GM21737 (cell line): ENCODE measurements at regions not wholly inside any gene's neighbourhood (a gene's known extent, or its start where the extent isn't known, plus 50 kb on each side); places are given as distances from the start of the nearest gene placed in this dataset.

Source experiments
- ATAC-seq: cut with Tn5 transposase; IDR thresholded peaks from one replicate; pipeline ENCODE4 v1.9.1; 2021; ENCODE audit warnings: mild to moderate bottlenecking, moderate library complexity; ENCODE audit not compliant: unreplicated experiment

DNA sequence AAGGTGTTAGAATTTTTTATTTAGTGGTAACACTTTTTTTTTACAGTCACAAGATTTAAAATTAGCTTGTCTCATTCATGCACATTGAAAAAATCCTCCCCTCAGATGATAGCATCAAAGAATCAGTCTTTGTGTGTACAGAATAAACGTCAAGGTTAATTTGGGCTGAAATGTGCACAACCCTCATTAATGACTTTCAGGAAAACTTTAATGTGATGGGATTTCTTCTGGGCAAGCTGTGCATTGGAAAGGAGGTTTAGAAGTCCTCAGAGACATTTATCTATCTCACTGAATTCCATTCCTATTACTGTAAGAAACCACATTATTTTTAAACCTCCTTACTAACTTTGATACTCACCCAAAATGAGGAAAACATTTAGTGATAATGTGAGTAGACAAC lies 88.2 kb upstream of the TECRL start:
- no peak for ATAC-seq

DNA sequence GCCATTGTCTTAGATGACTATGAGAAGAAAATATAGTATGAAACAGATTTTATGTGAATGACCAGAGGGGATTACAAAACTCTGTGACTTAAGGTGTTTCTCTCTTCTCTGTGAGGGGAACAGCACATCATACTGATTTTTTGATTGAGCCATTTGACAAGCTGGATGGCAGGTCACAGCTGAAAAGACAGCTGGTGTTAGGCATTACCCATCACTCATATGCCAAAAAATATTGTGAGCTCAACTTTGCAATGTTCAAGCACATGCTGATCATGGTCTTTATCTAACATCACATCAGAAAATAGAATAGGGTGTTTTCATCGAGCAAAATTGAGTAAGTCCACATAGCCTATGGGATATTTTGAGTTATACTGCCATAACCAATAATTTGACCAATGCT lies 86.7 kb upstream of the TECRL start:
- ATAC-seq: no peak

DNA sequence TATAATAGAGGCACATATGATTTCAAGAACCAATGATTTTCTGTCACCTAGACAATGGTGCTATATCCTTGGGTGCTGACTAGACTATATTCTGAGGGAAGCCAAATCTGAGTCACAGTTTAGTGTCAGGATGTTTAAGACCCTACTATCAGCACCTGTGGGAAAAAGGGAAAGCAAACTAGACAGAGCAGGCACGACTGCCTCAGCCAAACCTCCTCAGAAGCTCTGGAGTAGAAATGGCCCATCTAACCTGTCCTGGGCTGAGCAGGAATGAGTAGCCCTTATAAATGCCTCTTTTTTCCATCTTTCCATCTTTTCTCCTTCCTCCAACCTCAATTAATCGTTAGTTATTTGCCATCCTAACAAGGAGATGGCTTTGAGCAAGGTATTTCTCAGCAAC lies 80.4 kb upstream of the TECRL start:
- no peak for ATAC-seq

DNA sequence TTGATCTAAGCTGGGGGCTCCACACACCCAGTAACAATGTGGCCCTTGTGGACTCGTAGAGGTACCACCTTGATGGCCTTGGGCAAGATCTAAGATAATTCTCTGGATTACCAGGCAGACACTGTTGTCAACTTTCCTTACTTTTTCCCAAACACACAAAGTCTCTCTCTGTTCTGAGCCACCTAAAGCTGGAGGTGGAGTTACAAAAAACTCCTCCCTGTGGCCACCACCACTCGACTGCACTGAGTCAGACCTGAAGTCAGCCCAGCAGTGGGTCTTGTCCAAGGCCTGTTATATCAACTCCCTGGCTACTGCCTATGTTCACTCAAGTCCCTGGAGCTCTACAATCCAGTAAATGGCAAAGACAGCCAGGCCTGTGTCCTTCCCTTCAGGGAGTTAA lies 70.1 kb upstream of the TECRL start:
- ATAC-seq: no peak

DNA sequence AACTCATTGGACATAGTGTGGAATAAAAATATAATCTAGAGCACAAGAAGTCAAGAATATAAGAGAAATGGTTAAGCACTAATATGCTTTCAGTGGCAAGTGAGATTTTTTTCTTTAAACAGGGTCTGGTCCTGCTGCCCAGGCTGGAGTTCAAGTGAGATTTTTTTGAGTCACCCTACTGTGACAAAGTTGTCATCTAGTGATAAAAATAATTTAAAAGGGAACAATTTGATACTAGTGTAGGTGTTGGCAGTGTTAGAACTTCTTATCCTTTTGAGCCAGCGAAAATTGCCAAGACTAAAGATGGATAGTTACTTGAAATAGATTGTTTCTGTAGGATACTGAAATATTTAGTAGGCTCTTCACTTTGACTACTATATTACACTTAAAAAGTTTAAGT lies 67.9 kb upstream of the TECRL start:
- ATAC-seq: no peak

DNA sequence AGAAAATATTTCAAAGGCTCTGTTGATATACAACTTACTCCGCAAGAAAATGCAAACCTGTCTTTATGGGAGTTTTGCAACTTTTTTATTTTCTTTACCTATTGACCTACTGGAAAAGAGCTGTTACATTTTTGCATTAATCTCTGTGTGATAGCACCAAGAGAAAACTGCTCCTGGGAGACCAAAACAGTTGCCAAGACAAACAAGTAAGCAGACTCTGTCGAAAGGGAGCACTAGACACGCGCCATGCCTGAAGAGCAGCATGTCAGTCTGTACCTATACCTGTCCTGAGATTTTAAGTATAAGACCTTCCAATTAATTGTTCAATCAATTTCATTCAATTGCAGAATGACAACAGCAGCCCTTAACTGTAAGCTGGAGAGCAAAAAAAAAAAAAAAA lies 56.0 kb upstream of the TECRL start:
- no peak for ATAC-seq

DNA sequence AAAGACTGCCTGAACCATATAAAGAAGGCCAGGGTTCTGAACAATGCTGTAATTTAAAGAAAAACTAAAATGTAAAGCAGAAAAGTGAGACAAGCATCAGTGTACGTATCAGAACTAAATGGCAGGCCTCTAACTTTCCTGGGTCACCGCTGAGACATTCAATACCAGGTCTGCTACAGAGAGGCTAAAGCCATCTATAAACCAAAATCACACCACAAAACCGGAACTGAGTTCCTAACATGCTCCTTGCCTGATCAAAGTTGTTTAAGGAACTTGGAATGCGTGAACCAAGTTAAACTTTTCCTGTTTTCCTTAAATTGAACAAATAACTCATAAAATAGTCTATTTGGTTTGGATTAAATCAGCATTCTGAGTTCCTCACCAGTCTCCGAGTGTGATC lies 55.3 kb upstream of the TECRL start:
- ATAC-seq: no peak
